HG02870 (cell line): ENCODE measurements at regions not wholly inside any gene's neighbourhood (a gene's known extent, or its start where the extent isn't known, plus 50 kb on each side); places are given as distances from the start of the nearest gene placed in this dataset.

Experiments
- ATAC-seq: cut with Tn5 transposase; IDR thresholded peaks from one replicate; pipeline ENCODE4 v1.9.1; 2021; ENCODE audit warnings: mild to moderate bottlenecking, moderate library complexity; ENCODE audit not compliant: unreplicated experiment

DNA sequence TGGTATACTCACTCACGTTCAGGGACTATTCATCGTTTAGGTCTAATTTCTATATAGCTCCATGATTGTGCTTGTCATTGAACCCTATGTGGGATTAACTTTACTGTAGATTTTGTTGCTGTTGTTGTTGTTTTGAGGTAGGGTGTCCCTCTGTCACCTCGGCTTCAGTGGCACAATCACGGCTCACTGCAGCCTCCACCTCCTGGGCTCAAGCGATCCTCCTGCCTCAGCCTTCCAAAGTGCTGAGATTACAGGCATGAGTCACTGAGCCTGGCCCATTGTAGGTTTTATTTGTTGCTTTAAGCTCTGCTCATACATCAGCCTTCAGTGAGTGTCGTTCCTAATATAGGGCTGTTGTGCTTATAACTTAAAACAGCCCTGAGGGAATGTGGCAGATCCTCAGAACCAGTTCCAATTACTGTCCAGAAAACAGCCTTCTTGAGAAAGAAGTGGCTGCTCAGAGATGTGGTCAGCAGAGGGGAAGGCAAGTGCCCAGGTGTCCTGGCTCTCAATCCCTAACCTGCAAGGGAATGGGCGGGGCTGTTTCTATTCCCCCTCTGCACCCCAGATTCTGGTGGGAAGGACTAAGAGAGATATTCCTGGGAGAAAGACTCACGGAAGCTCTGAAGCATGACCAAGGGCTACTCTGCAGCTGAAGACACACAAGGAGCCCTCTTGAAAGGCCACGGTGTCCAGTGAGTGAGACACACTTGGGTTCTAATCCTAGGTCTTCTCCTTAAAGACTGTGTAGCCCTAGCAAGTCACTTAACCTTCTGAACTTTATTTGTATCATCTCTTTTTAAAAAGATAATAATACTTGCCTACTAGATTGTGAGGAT lies 79.6 kb upstream of the LCLAT1 start:
- no peak for ATAC-seq

DNA sequence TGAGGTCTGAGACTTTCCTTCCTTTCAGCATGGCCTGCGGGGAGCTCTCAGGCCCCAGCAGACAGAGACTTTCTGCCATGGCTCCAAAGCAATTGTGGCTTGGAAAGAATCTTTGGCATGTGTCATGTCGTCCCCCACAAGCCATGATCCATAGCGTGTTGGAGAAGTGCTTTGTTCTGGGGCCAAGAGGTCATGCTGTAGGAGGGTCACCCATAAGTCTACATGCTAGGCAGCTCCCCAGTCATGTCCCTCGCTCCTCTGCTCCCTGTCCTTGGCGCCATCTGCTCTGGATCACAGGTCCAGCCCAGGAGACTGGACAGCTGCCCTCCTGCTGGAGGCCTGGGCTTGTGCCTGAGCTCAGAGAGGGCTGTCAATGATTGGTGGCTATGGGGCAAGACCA lies 78.8 kb upstream of the LCLAT1 start:
- no peak for ATAC-seq

DNA sequence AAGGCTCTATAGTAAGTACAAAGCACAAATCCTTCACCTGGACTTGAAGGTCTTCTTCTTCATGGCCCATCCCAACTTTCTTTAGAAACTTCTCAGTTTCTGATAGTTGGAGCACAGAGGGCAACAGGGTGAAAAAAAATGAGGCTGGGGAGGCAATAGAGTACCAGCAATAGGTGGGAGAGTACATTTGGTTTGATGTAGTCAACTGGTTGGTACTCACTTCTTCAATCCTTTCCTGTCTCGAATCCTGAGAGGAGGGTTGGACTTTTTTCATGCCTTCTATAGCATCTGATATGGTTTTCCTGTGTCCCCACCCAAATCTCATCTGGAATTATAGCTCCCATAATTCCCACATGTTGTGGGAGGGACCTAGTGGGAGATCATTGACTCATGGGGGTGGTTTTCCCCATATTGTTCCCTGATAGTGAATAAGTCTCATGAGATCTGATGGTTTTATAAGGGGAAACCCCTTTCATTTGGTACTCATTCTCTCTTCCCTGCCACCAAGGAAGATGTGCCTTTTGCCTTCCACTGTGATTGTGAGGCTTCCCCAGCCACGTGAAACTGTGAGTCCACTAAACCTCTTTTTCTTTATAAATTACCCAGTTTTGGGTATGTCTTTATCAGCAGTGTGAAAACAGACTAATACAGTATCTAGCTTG lies 75.9 kb upstream of the LCLAT1 start:
- no peak for ATAC-seq

DNA sequence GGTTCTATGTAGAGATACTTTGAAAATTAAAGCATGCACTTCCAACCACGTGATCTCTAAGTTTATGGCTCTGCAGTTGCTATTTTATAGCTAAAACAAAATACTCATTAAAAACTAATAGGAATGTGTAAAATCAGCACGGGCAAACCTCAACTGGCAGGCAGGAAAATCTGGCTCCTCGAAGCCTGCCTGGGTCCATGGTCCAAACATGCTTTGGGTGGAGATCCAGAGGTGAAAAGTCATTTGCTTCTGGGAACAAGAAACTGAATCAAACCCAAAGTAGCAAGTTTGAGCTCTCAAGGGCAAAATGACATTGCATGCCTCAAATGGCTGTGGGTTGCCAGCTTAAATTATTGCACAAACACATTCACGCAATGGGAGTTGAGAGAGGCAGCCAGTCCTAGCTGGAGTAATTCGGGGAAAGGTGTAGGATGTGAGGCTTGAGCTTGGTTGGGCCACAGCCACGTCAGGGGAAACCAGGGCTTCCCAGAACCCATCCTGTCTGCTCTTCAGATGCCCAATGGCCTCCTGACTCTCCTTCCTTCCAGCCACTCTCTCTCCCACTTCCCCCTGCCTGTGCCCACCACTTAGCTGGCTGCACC lies 75.2 kb upstream of the LCLAT1 start:
- ATAC-seq: no peak

DNA sequence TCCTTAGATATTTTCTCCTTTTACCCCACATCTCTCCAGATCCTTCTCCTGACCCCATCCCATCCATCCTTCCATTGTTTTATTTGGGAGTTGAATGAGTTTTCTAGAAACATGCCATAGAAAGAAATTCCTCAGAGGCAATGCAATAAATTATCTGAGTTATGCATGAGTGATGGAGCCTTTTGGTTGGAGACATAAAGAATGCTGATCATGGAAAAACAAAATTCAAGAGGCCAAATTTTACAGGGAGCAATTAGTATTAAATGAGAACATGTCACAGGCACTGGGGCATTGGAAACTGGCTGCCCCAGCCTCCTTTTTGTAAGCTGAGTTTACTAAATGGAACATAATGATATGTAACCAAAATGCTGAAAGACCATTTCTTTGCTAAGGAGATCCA lies 74.2 kb upstream of the LCLAT1 start:
- ATAC-seq: no peak

DNA sequence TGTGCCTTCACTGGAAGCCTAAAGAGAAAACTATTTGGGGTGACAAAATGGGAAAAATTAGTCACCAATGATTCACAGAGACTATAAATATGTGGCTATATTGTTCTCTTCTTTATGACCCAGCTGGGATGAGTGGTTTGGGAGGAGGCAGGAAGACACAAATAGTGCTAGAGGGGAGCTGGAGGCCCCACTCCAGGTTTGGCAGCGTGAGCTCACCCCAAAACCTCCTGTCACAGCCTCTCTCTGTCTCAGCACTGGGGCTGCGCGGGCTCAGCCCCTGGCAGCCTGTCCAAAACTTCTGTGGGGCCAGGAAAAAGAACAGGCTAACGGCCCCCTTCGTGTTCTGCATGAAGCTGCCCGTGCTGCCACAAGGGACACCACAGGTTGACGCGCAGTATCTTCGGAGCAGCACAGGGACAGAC lies 73.2 kb upstream of the LCLAT1 start:
- ATAC-seq: no peak

DNA sequence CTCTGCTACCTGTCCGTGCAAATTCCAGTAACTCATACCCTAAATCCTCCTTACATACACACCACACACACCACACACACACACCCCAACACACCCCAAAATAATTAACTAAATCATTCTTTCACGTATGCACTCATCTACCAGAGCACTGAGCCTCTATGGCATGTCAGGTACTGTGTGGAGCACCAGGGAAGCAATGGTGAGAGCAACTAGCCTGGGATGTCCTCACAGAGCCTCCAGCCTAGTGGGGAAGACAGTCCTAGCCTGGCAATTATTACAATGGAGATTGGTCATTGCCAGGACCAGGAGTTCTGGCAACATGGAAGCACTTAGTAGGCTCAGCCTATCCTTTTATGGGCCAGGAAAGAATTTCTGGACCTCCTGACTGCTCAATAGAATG lies 72.7 kb upstream of the LCLAT1 start:
- ATAC-seq: no peak

DNA sequence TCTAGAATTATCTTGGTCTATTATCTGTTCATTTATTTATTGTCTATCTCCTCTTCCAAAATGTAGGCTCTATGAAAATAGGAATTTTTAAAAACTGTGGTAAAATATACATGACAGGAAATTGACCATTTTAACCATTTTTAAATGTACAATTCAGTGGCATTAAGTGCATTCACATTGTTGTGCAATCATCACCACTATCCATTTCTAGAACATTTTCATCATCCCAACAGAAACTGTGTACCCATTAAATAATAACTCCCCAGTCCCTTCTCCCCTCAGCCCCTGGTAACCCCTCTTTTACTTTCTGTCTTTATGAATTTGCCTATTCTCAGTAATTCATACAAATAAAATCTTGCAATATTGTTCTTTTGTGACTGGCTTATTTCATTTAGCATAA lies 71.1 kb upstream of the LCLAT1 start:
- no peak for ATAC-seq

DNA sequence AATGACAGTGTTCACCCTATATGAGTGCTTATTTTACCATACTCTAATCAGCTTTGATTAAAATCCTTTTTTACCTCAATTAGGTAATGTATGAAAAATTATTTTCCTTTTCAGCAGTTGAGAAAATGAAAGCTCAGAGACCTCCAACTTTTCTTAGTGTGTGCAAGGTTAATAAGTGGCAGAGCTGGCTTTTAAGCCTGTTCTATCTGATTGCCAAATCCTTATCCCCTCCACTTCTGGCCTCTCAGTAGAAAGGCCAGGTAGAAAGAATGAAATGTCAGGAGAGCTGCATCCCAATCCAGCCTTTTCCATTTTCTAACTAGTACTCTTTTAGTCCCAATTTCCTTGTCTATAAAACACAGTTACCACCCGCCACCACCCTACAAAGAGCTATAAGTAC lies 67.6 kb upstream of the LCLAT1 start:
- no peak for ATAC-seq

DNA sequence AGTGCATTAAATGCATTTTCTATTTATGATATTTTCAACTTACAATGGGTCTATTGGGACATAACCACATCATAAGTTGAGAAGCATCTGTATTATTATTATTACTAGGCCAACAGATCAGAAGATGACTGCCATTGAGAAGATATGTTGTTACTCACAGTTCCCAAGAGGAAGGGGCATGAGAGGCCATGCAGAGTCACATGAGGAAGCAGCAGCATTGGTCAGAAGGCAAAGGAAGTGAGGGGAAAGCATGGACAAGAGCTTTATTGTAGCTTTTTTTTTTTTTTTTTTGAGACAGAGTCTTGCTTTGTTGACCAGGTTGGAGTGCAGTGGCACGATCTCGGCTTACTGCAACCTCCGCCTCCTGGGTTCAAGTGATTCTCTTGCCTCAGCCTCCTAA lies 66.2 kb upstream of the LCLAT1 start:
- ATAC-seq: no peak

DNA sequence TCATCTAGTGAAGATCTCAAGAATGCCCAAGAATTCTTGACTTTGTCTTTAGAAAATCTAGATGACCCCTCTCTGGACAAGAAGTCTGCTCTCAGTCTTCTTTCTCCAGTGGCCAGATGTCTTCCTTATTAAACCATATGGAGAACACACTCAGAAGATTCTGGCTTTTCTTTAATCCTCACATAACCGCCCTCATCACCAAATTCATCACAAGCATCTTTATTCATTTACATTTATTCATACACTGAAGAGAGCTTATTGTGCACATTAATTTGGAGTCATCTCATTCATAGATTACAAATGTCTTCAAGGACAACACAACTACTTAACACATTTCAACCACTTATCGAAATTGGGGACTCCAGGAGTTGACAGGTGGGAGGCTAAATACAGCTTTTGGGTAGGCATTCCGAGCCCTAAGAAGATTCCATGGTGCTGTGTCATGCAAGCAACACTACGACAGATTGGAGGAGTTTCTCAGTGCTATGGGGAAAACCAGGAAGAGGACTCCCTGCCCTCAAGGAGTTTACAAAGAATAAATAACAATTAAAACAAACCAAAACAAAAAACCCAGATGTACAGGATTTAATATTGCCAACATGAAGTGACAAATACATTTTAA lies 64.8 kb upstream of the LCLAT1 start:
- ATAC-seq: no peak

DNA sequence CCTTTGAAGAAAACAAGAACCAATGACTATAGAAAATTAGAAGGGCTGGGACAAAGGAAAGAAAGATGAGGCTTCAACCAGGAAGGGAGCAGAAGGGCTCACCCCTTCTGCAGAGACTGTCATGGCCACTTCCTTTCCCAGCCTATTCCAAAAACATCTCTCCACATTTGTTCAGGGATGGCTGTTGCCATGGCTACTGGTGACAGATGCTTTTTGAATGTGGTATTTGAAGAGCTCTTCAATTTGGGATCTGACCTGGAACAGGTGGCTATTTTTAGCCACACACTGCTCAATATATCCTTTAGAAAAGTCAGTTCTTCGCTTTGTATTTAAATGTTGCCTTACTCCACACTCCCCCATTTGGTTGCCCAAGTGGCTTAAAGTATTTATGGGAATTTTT lies 64.1 kb upstream of the LCLAT1 start:
- no peak for ATAC-seq

DNA sequence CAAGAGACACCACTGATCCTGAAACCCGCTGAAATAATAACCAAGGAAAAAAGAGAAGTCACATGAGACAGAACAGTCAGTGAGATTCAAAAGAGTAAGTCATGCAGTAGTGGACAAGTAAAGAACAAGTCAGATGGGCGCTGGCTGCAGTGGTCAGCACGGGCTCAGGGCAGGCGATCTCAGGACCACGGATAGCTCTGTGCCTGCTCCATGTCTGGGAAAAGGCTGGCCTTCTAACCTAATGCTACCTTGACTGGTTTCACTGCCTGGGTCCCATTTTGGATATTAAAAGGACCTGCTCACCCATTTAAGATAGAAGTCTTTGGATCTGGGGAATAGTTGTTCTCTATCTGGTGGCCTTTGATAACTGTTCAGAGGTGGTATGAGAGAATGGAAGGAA lies 61.7 kb upstream of the LCLAT1 start:
- no peak for ATAC-seq

DNA sequence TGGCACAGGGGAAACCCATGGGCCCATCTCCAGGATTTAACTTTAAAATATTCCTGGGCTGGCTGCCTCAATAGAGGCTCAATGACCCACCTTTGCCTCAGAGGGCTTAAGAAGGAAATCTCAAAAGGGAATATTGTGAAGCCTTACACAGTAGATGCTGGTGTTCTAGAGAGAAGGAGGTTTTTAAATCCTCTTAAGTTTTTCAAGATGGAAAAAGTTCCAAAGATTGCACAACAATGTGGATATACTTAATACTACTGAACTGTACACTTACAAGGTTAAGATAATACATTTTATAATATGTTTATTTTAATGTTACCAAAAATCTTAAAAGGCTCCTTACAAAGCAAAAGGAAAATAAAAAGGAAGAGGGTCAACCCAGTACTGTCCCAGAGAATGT lies 54.9 kb upstream of the LCLAT1 start:
- no peak for ATAC-seq

DNA sequence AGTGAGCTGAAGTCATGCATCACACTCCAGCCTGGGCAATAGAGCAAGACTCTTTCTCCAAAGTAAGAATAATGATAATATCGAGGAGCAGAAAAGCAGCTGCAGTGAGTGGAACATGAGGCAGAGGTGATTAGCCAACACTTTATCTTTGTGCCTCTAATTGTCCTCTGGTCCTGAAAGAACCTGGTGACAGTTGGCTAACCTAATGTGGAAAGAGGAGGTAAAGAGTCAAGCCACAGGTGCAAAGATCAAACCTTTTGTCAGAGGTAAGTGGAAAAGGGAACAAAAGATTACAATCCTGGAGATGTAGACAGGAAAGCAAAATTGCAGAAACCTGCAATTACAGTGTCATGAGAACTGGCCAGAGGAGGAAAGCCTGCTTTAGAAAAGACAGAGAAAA lies 53.5 kb upstream of the LCLAT1 start:
- ATAC-seq: no peak

DNA sequence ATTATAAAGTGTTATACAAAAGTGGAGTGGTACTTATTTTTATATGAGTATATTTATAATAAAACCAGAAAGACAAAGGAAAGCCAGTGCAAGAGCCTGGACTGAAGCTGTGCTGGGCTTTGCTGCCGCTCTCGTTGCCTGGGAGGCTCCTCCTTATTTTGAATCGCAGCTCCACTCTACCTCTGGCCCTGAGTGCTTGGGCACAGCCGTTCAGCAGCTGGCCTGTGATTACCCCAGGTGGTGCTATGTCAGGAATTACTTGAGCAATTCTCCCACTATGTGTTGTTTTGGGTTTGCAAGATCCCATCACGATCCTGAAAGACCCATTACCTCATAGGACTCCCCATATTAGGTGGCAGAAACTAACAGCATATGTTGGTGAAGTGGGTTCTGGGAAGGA lies 53.0 kb upstream of the LCLAT1 start:
- no peak for ATAC-seq

DNA sequence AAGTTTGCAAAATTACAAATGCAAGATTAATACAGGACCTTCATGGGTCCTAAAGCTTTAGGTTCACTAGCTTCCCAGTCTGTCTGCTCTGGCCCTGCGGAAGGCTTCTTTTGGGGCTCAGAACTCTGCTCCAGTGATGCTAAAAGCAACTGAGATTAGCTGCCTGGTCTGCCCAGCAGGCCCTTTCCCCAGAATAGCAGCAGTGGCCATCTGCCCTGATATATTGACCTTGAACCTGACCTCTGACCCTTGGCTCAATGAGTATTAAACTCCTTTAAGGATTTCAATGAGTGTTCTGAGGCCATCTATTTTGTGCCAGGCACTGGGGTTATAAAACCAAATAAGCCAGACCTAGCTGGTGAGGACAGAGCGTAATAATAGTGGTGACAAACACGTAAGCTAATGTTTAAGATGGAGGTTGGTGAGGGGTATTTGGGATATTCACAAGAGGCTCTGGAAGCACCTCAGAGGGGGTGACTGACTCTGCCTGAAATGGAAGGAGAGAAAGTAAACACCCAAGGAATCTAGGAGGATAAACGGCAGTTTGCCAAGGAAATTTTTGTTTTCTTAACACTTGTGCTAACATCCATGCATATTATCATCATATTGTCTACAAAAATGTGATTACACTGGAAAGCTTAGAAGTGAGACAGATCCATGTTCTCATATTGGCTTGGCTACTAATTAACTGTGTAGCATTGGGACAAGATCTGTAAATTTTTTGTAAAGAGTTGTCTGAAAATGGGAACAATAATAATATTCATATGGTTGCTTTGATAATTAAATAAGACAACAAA lies 50.4 kb upstream of the LCLAT1 start:
- no peak for ATAC-seq
